Right atrium auricular region (tissue), 2 donors: ENCODE measurements at regions not wholly inside any gene's neighbourhood (a gene's known extent, or its start where the extent isn't known, plus 50 kb on each side); places are given as distances from the start of the nearest gene placed in this dataset.
A peak's percentile ranks its signal among the peaks of the same experiment; 100 is the strongest.

Experiments
- DNase-seq: peaks from one replicate; pipeline ENCODE4 v3.0.0-alpha.2; 2019; ENCODE audit warnings: low spot score
- H3K27ac ChIP-seq, 2 donors: fragments of 200-600 bp; sonication (generic); 1 replicate in 1 of 2; 2 replicates in 1 of 2; pipeline ENCODE4 v1.5.1; 2016 to 2019
- H3K27me3 ChIP-seq, 2 donors: fragments of 200-600 bp; sonication (generic); one replicate each; pipeline versions ENCODE4 v1.5.1 to v1.6.0; 2017 to 2019
- H3K36me3 ChIP-seq: fragments of 200-600 bp; sonication (generic); one replicate; pipeline ENCODE4 v1.5.1; 2016
- H3K4me1 ChIP-seq, 2 donors: fragments of 200-600 bp; sonication (generic); one replicate each; pipeline versions ENCODE4 v1.5.1 to v1.6.0; 2017 to 2019
- H3K4me3 ChIP-seq, 2 donors: fragments of 200-600 bp; sonication (generic); 1 replicate in 1 of 2; 2 replicates in 1 of 2; pipeline ENCODE4 v1.5.1; 2017 to 2019; ENCODE audit warnings: mild to moderate bottlenecking in 1 of 2, moderate library complexity in 1 of 2
- H3K9me3 ChIP-seq, 2 donors: fragments of 200-600 bp; sonication (generic); one replicate each; pipeline ENCODE4 v1.5.1; 2019
- TF ChIP-seq, protein P1 (sequence below), 2 donors: fragments of 200-600 bp; sonication (generic); IDR thresholded peaks; one replicate each; pipeline ENCODE4 v1.5.1; 2019; ENCODE audit warnings: antibody characterized with exemption in 2 of 2

GRCh38 chr15:31171731-31172130 is 70.2 kb upstream of the TRPM1 start:
- TF ChIP-seq, protein P1, sequence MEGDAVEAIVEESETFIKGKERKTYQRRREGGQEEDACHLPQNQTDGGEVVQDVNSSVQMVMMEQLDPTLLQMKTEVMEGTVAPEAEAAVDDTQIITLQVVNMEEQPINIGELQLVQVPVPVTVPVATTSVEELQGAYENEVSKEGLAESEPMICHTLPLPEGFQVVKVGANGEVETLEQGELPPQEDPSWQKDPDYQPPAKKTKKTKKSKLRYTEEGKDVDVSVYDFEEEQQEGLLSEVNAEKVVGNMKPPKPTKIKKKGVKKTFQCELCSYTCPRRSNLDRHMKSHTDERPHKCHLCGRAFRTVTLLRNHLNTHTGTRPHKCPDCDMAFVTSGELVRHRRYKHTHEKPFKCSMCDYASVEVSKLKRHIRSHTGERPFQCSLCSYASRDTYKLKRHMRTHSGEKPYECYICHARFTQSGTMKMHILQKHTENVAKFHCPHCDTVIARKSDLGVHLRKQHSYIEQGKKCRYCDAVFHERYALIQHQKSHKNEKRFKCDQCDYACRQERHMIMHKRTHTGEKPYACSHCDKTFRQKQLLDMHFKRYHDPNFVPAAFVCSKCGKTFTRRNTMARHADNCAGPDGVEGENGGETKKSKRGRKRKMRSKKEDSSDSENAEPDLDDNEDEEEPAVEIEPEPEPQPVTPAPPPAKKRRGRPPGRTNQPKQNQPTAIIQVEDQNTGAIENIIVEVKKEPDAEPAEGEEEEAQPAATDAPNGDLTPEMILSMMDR (IDR thresholded peaks at IDR 0.05): no peak
- H3K27ac ChIP-seq: no peak overlapping the region
- no peaks in the 10 kb centered on the region for H3K27me3 ChIP-seq
- H3K36me3 ChIP-seq: no peaks in the 10 kb centered on the region
- no peaks in the 10 kb centered on the region for H3K9me3 ChIP-seq
- no peaks in the 10 kb centered on the region for H3K4me1 ChIP-seq
- no peak for DNase-seq
- no peak overlapping the region for H3K4me3 ChIP-seq

- DNase-seq: peak; percentile 49
These were observed 71.1 kb upstream of the TRPM1 start for GRCh38 chr15:31172606-31173005.

DNA sequence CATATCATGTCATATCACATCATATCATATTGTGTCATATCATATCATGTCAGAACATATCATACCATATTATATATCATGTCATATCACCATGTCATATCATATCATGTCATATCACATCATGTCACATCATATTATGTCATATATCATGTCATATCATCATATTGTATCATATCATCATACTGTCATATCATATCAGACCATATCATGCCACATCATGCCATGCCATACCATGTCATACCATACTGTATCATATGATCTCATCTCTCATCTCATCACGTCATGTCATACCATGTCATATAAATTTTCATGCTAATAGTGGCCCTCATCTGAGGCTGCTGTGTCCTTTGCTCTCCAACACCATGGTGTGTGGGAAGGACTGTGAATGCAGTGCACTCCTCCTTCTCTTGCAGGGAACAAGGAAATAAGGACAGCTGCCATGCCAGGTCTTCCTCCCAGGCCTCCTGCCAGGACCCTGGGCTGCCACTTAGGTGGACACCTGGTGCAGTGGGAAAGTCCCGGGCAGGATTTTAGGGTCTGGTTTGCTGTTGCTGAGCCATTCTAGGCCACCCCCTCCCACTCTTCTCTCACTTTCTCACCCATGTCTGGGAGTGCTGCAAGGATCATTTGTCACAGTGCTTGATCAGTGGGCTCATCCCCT is 72.4 kb upstream of the TRPM1 start:
- TF ChIP-seq, protein P1 (IDR thresholded peaks at IDR 0.05): no peak
- Histone ChIP-seq H3K27ac (no peak overlapping the region), H3K4me1 (no peaks in the 10 kb centered on the region), H3K4me3 (no peak overlapping the region), H3K36me3 (no peaks in the 10 kb centered on the region), H3K9me3 (no peaks in the 10 kb centered on the region), H3K27me3 (no peaks in the 10 kb centered on the region)
- DNase-seq: peak; percentile 23

More at GRCh38 chr15:31172606-31173005, 71.1 kb upstream of the TRPM1 start:
- no peak overlapping the region for H3K27ac ChIP-seq
- H3K27me3 ChIP-seq: no peaks in the 10 kb centered on the region
- no peaks in the 10 kb centered on the region for H3K36me3 ChIP-seq
- no peaks in the 10 kb centered on the region for H3K9me3 ChIP-seq
- H3K4me3 ChIP-seq: no peak overlapping the region
- TF ChIP-seq, protein P1 (IDR thresholded peaks at IDR 0.05): no peak
- no peaks in the 10 kb centered on the region for H3K4me1 ChIP-seq

GRCh38 chr15:31175484-31175883 is 74.0 kb upstream of the TRPM1 start:
- TF ChIP-seq, protein P1 (IDR thresholded peaks at IDR 0.05): no peak
- Histone ChIP-seq H3K27me3 (no peaks in the 10 kb centered on the region), H3K36me3 (no peaks in the 10 kb centered on the region)

DNA sequence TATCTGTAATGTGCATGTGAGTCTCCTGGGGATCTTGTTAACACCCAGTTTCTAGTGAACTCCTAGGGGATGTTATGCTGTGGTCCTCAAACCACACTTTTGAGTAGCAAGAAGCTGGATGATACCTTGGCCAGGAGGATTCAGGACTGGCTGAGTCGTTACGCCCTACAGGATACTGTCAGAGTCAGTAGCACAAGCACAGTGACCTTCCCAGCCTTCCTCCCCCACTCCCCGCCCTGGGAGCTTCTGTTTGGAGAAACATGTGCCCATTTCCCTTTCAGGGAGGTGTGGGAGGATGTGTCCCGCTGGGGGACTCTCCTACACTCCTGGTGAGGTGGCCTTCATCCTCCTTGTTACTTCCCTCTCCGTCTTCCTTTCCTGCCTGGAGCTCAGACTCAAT is 76.4 kb upstream of the TRPM1 start:
- no peak overlapping the region for H3K27ac ChIP-seq
- TF ChIP-seq, protein P1 (IDR thresholded peaks at IDR 0.05): no peak
- H3K4me3 ChIP-seq: no peak overlapping the region
- H3K9me3 ChIP-seq: peaks cover 0 to 21% of the 10 kb centered on the region in 2 donors
- peak; percentile 43 for DNase-seq
- H3K4me1 ChIP-seq: no peaks in the 10 kb centered on the region
- no peaks in the 10 kb centered on the region for H3K36me3 ChIP-seq
- H3K27me3 ChIP-seq: no peaks in the 10 kb centered on the region

More at GRCh38 chr15:31175484-31175883, 74.0 kb upstream of the TRPM1 start:
- no peaks in the 10 kb centered on the region for H3K4me1 ChIP-seq
- DNase-seq: peak; percentile 30
- peaks cover 0 to 11% of the 10 kb centered on the region in 2 donors for H3K9me3 ChIP-seq
- H3K4me3 ChIP-seq: no peak overlapping the region
- H3K27ac ChIP-seq: no peak overlapping the region

DNA sequence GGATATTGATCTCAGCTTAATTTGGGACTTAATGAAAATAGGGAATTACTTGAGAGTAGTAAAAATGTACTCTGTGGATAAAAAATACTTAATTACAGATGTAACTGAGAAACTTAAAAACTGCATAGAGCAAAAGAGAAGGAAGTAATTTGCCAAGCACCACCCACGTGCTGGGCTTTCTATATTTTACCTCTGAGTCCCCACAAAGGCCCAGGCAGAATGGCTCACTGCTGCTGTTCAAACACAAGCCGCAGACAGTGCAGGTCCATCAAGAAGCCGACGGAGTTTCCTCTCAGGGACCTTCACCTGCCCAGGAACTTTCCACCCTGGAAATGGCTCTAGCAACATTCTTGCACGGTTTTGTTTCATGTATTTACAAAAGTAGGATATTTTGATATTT is 77.2 kb upstream of the TRPM1 start:
- Histone ChIP-seq H3K36me3 (no peaks in the 10 kb centered on the region), H3K27ac (no peak overlapping the region), H3K4me3 (no peak overlapping the region), H3K4me1 (no peaks in the 10 kb centered on the region), H3K9me3 (peaks cover 0 to 21% of the 10 kb centered on the region in 2 donors), H3K27me3 (no peaks in the 10 kb centered on the region)
- DNase-seq: peak; percentile 32
- TF ChIP-seq, protein P1 (IDR thresholded peaks at IDR 0.05): no peak
